ENCODE measurements at regions not wholly inside any gene's neighbourhood (a gene's known extent, or its start where the extent isn't known, plus 50 kb on each side); places are given as distances from the start of the nearest gene placed in this dataset.

GRCh38 chr11:122234780-122235179 is 118.8 kb upstream of the BLID start:
- 91 to 97% (median 92%) methylated on average over 3 of the region's 3 CpGs for WGBS, 4 donors
- no peak overlapping the region for H3K27ac ChIP-seq
- no peak for DNase-seq
- TF ChIP-seq CTCF (IDR thresholded peaks at IDR 0.05), result no peak
- H3K4me3 ChIP-seq, result no peak overlapping the region
- no peaks in the 10 kb centered on the region for H3K9me3 ChIP-seq (replicated peaks in 1 of 3)
- H3K4me1 ChIP-seq (replicated peaks in 1 of 2), result no peaks in the 10 kb centered on the region
- intact Hi-C loops (cut with DNase I), result no loop called here
- H3K36me3 ChIP-seq (replicated peaks in 1 of 2), result no peaks in the 10 kb centered on the region
- no peaks in the 10 kb centered on the region for H3K27me3 ChIP-seq

GRCh38 chr11:122234257-122234656 is 118.2 kb upstream of the BLID start:
- TF ChIP-seq CTCF (IDR thresholded peaks at IDR 0.05) (no peak), POLR2A (IDR thresholded peaks at IDR 0.05) (no peak)
- no peaks in the 10 kb centered on the region for H3K4me1 ChIP-seq (replicated peaks in 1 of 2)
- no peak overlapping the region for H3K27ac ChIP-seq
- H3K27me3 ChIP-seq, result no peaks in the 10 kb centered on the region
- intact Hi-C loops (cut with DNase I), result no loop called here
- DNase-seq, result no peak
- H3K9me3 ChIP-seq (replicated peaks in 1 of 3), result no peaks in the 10 kb centered on the region
- H3K4me3 ChIP-seq, result no peak overlapping the region
- H3K36me3 ChIP-seq (replicated peaks in 1 of 2), result no peaks in the 10 kb centered on the region

- TF ChIP-seq CTCF (IDR thresholded peaks at IDR 0.05), result no peak
- no peak for TF ChIP-seq POLR2A (IDR thresholded peaks at IDR 0.05)
- Histone ChIP-seq H3K4me3 (no peak overlapping the region), H3K4me1 (replicated peaks in 1 of 2) (no peaks in the 10 kb centered on the region), H3K27ac (no peak overlapping the region), H3K9me3 (replicated peaks in 1 of 3) (no peaks in the 10 kb centered on the region), H3K27me3 (no peaks in the 10 kb centered on the region), H3K36me3 (replicated peaks in 1 of 2) (no peaks in the 10 kb centered on the region)
- peak in 1 of 7 donors; percentile 23 for DNase-seq
- intact Hi-C loops (cut with DNase I), result no loop called here
- WGBS, 4 donors, result 72 to 76% (median 74%) methylated on average over 4 of the region's 4 CpGs
Observed at GRCh38 chr11:122232985-122233384, 117.0 kb upstream of the BLID start.

- H3K4me3 ChIP-seq, result no peak overlapping the region
- no peaks in the 10 kb centered on the region for H3K9me3 ChIP-seq (replicated peaks in 1 of 3)
- 74 to 90% (median 83%) methylated on average over 7 of the region's 7 CpGs for WGBS, 4 donors
- TF ChIP-seq POLR2A (IDR thresholded peaks at IDR 0.05) (no peak), CTCF (IDR thresholded peaks at IDR 0.05) (no peak)
- no peaks in the 10 kb centered on the region for H3K36me3 ChIP-seq (replicated peaks in 1 of 2)
- DNase-seq, result no peak
- intact Hi-C loops (cut with DNase I), result no loop called here
- H3K4me1 ChIP-seq (replicated peaks in 1 of 2), result no peaks in the 10 kb centered on the region
- H3K27ac ChIP-seq, result no peak overlapping the region
- H3K27me3 ChIP-seq, result no peaks in the 10 kb centered on the region
Observed at GRCh38 chr11:122230385-122230755, 114.4 kb upstream of the BLID start.

Data from adrenal gland (tissue), 9 donors.